ENCODE measurements at regions not wholly inside any gene's neighbourhood (a gene's known extent, or its start where the extent isn't known, plus 50 kb on each side); places are given as distances from the start of the nearest gene placed in this dataset.
"Not testable (repeated sequence)": the region's sequence is repeated elsewhere in the genome, so short reads cannot be mapped to it uniquely, and the experiment has no call there.

GRCh38 chr10:109595356-109595755, 328.0 kb downstream of the XPNPEP1 start:
- not testable (repeated sequence) for TF ChIP-seq EZH2phosphoT487 (IDR thresholded peaks at IDR 0.05; ENCODE audit: borderline replicate concordance, low read depth, low read length)
- TF ChIP-seq, protein P1, sequence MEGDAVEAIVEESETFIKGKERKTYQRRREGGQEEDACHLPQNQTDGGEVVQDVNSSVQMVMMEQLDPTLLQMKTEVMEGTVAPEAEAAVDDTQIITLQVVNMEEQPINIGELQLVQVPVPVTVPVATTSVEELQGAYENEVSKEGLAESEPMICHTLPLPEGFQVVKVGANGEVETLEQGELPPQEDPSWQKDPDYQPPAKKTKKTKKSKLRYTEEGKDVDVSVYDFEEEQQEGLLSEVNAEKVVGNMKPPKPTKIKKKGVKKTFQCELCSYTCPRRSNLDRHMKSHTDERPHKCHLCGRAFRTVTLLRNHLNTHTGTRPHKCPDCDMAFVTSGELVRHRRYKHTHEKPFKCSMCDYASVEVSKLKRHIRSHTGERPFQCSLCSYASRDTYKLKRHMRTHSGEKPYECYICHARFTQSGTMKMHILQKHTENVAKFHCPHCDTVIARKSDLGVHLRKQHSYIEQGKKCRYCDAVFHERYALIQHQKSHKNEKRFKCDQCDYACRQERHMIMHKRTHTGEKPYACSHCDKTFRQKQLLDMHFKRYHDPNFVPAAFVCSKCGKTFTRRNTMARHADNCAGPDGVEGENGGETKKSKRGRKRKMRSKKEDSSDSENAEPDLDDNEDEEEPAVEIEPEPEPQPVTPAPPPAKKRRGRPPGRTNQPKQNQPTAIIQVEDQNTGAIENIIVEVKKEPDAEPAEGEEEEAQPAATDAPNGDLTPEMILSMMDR (conservative IDR thresholded peaks at IDR 0.05; ENCODE audit: low read length): not testable (repeated sequence)

All from OCI-LY7 (cell line).